ENCODE measurements at regions not wholly inside any gene's neighbourhood (a gene's known extent, or its start where the extent isn't known, plus 50 kb on each side); places are given as distances from the start of the nearest gene placed in this dataset.

DNA sequence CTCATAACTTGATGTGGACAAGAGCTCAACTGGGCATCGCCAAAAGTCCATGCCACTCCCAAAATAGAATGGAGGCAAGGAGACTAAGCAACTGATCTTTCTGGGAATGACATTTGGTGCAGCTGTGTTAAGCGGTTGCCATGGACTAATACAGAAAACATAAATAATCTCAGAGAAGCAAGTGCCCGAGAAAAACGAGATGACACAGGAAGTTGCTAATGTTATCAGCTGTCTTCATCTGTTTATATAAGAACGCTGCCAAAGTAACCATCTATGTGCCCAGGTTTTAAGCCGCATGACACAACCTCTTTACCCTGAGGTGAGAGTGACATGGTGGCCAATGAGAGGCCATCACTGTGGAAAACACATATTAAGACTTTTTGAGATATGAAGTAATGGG is 54.9 kb upstream of the SACS start:
- H3K9me3 ChIP-seq = no peaks in the 10 kb centered on the region
- no peaks in the 10 kb centered on the region for H3K36me3 ChIP-seq (replicated peaks)
- H3K4me1 ChIP-seq = peaks cover 26% of the 10 kb centered on the region
- in situ Hi-C loops (cut with MboI; ENCODE audit: low sequenced_read_pairs) = no loop called here
- no peaks in the 10 kb centered on the region for H3K27me3 ChIP-seq (ENCODE audit: low read depth)
- H3K4me3 ChIP-seq = no peak overlapping the region
- DNase-seq (ENCODE audit: low spot score in 2 of 2) = no peak

DNA sequence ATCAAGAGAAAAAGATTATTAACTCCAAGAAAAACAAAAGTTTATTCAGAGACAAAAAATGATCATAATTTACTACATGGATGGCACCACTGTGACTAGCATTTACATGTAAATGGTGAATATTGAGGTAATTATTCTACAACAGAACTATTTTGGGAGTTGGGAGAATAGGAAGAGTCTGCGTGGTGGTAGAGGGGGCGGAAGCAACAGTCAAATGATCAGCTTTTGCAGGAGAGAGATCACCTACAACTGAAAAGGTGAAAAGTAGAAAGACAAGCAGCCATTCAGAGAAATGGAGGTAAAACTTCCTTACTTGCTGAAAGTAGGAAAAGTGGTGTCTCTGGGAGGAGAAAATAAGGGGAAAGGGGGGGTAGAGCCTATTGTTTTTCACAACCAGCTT is 62.8 kb upstream of the SACS start:
- Histone ChIP-seq H3K27me3 (ENCODE audit: low read depth) (no peaks in the 10 kb centered on the region), H3K4me3 (no peak overlapping the region), H3K4me1 (peaks cover under 1% of the 10 kb centered on the region; the same call in 1 of the 2 replicates), H3K36me3 (replicated peaks) (no peaks in the 10 kb centered on the region), H3K9me3 (no peaks in the 10 kb centered on the region)
- in situ Hi-C loops (cut with MboI; ENCODE audit: low sequenced_read_pairs) = no loop called here
- no peak for DNase-seq (ENCODE audit: low spot score in 2 of 2)

DNA sequence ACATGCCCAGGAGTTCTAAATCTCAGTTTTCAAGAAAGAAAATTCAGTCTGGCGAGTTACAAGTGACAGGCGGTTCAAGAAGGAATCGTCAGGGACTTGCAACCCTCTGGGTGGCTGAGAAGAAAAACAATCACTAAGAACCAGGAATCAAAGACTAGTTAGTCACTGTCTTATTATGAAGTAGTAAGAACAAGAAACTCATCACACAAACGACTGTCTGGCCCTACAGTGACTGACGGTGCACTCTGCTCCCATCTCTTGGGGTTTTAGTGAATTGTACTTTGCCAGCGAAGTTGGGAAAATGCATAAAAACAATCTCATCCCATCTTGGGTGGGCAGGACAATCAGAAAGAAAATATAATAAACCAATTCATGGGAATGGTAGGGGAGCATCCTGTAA is 63.7 kb upstream of the SACS start:
- DNase-seq (ENCODE audit: low spot score in 2 of 2) = no peak
- Histone ChIP-seq H3K36me3 (replicated peaks) (no peaks in the 10 kb centered on the region), H3K9me3 (no peaks in the 10 kb centered on the region), H3K4me1 (no peaks in the 10 kb centered on the region), H3K4me3 (no peak overlapping the region), H3K27me3 (ENCODE audit: low read depth) (no peaks in the 10 kb centered on the region)
- in situ Hi-C loops (cut with MboI; ENCODE audit: low sequenced_read_pairs) = no loop called here

DNA sequence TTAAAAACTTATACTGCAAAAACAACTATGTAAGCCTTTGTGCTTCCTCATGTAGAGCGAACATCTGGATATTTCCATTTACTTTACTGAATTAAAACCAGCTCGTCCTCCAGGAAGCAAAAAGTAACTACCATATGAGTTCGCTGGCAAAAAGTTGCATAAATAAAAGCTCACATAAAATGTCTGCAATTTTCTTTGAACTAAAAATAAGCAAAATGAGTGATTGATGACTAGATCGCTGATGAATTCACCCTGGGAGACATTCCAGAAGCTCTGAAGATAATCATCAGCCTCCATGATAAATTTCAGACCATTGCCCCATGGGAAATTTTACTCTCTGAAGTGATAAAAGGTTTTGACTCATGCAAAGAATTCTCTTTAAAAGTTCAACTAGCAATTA is 67.3 kb upstream of the SACS start:
- no peaks in the 10 kb centered on the region for H3K9me3 ChIP-seq
- no peaks in the 10 kb centered on the region for H3K27me3 ChIP-seq (ENCODE audit: low read depth)
- H3K4me1 ChIP-seq = no peaks in the 10 kb centered on the region
- no peak overlapping the region for H3K4me3 ChIP-seq
- in situ Hi-C loops (cut with MboI; ENCODE audit: low sequenced_read_pairs) = no loop called here
- no peak for DNase-seq (ENCODE audit: low spot score in 2 of 2)
- no peaks in the 10 kb centered on the region for H3K36me3 ChIP-seq (replicated peaks)

DNA sequence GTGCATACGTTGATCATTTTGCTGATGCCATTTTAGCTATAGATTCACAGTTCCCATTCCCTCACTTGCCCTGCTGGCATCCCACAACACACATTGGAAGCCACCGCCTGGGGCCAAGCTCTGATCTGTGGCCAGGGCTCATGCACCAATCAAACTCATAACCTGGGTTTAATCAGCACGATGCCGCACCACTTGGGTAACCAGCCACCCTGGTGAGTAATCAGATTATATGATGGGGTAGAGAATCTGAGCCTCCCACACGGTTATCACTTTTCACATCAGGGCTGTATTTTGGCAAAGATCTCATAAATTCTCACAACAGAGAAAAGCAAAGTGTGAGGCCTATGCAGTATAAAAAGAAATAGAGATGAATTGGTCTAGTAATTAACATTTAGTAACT is 66.0 kb upstream of the TNFRSF19 start:
- Histone ChIP-seq H3K36me3 (replicated peaks) (no peaks in the 10 kb centered on the region), H3K4me1 (no peaks in the 10 kb centered on the region), H3K4me3 (no peak overlapping the region), H3K9me3 (no peaks in the 10 kb centered on the region), H3K27me3 (ENCODE audit: low read depth) (no peaks in the 10 kb centered on the region)
- in situ Hi-C loops (cut with MboI; ENCODE audit: low sequenced_read_pairs) = no loop called here
- DNase-seq (ENCODE audit: low spot score in 2 of 2) = no peak

DNA sequence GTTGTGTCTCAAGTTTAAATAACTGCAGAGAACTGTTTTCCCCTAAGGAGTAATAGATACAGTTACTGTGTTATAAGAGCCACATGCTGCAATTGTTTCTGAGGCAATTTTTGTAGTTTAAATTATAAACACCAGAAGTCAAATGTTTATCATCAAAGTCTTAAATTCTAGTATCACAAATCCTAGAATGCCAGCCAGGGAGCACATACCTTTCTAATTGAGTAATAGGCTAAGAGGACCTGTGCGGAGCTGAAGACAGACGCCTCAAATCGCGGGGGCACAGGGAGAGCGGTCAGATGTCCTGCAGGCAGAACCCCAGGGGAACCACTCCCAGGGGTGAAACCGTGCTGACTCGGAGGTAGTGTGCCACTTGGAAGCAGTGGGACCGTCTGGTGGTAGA is 65.2 kb upstream of the TNFRSF19 start:
- H3K27me3 ChIP-seq (ENCODE audit: low read depth) = no peaks in the 10 kb centered on the region
- H3K36me3 ChIP-seq (replicated peaks) = no peaks in the 10 kb centered on the region
- H3K9me3 ChIP-seq = no peaks in the 10 kb centered on the region
- in situ Hi-C loops (cut with MboI; ENCODE audit: low sequenced_read_pairs) = no loop called here
- no peak for DNase-seq (ENCODE audit: low spot score in 2 of 2)
- H3K4me3 ChIP-seq = no peak overlapping the region
- H3K4me1 ChIP-seq = no peaks in the 10 kb centered on the region

DNA sequence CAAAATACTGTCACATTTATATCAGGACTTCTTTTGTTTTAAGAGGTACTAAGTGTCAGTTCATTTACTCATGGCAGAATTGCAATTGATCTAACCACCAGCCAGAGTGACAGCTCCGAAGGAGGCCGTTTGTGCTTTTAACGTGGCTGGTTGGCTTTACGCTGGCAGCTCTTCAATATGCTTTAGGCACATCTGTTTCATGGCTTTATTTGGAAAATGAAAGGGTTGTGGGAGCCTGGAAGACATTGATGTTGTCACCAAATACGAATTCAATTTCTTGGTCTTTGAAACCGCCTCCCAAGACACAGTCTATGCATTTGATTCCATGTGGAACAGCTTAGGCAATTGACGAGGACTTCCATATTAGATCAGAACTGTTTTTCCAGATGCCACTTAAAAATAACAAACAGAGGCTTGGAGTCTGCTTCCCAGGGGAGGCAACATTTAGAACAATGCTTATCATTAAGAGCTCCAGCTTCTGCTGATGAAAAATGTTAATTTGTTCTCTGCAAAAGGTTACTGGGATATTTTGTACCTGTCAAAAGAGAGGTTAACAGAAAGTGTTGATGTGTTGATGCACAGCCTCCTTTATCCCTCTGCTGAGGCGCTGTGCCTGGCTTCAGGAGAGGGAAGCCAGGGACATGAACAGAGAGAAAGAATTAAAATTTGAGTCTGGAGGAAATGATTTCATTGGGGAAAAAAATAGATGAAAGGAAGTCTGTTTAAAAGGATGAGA is 64.0 kb upstream of the TNFRSF19 start:
- no peaks in the 10 kb centered on the region for H3K36me3 ChIP-seq (replicated peaks)
- in situ Hi-C loops (cut with MboI; ENCODE audit: low sequenced_read_pairs) = no loop called here
- no peak overlapping the region for H3K4me3 ChIP-seq
- H3K4me1 ChIP-seq = no peaks in the 10 kb centered on the region
- H3K9me3 ChIP-seq = no peaks in the 10 kb centered on the region
- DNase-seq (ENCODE audit: low spot score in 2 of 2) = no peak
- H3K27me3 ChIP-seq (ENCODE audit: low read depth) = no peaks in the 10 kb centered on the region

DNA sequence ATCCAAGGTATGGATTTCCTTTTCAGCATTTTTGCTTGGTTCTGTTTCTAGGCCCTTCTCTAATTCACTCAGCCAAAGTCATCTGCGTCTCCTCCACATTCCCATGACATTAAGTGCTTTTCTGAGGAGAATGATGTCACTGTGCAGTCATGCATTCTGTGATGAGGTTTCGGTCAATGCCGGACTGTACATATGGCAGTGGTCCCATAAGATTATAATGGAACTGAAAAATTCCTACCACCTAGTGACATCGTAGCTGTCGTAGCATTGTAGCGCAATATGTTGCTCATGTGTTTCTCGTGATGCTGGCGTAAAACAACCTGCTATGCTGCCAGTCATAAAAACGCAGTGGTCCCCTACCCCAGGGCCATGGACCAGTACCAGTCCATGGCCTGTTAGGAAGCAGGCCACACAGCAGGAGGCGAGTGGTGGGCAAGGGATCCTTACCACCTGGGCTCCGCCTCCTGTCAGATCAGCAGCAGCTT is 63.4 kb upstream of the TNFRSF19 start:
- DNase-seq (ENCODE audit: low spot score in 2 of 2) = no peak

DNA sequence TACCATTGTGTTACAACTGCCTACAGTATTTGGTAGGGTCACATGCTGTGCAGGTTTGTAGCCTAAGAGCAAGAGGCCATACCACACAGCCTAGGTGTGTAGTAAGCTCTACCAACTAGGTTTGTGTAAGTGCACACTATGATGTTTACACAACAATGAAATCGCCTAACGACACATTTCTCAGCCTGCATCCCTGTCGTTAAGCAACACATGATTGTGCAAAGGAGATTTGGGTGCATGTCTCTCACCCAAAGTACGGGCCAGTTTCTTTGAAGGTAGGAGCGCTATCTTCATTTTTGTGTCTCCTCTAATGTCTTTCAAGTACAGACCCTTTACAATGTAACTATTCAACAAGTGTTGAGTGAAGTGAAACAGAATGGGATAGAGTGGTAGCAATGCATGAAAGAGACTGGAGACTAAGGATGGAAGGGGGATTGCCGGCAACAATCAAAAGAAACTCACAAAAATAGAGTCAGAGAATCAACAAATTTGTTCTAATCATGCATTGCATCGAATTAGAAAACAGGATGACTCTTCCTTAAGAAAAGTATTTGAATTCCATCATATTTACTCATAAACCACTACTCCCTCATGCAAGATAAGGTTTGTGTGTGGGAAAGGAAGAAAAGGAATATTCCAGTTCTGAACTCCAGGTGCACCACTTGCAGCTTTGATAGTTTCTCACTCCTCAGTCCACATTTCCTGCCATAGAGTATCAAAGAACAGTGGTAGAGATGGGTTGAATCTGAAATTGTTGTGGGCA is 60.2 kb upstream of the TNFRSF19 start:
- no peaks in the 10 kb centered on the region for H3K4me1 ChIP-seq
- DNase-seq (ENCODE audit: low spot score in 2 of 2) = no peak
- H3K36me3 ChIP-seq (replicated peaks) = no peaks in the 10 kb centered on the region
- H3K27me3 ChIP-seq (ENCODE audit: low read depth) = no peaks in the 10 kb centered on the region
- no peak overlapping the region for H3K4me3 ChIP-seq
- in situ Hi-C loops (cut with MboI; ENCODE audit: low sequenced_read_pairs) = no loop called here
- no peaks in the 10 kb centered on the region for H3K9me3 ChIP-seq

More for the DNA sequence above, 63.4 kb upstream of the TNFRSF19 start:
- Histone ChIP-seq H3K4me1 (no peaks in the 10 kb centered on the region), H3K9me3 (no peaks in the 10 kb centered on the region), H3K36me3 (replicated peaks) (no peaks in the 10 kb centered on the region), H3K4me3 (no peak overlapping the region), H3K27me3 (ENCODE audit: low read depth) (no peaks in the 10 kb centered on the region)
- in situ Hi-C loops (cut with MboI; ENCODE audit: low sequenced_read_pairs) = no loop called here

DNA sequence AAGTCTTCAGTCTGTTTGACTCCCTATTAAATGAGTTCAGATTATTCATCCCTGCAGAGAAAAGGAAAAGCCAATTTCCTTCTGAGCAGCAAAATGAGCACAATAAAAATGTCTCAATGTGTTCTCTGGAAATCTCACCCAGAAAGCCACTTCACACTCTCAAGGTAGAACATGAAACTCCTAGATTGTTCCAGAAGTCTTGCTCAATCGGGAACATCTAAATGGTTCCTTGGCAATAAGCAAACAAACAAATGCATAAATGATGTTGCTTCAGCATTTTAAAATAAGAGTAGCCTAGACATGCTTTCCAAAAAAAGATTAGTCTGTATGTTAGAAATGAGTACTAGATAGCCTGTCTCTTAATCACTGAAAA is 59.7 kb upstream of the TNFRSF19 start:
- Histone ChIP-seq H3K4me3 (no peak overlapping the region), H3K36me3 (replicated peaks) (no peaks in the 10 kb centered on the region), H3K4me1 (no peaks in the 10 kb centered on the region), H3K27me3 (ENCODE audit: low read depth) (no peaks in the 10 kb centered on the region), H3K9me3 (no peaks in the 10 kb centered on the region)
- no peak for DNase-seq (ENCODE audit: low spot score in 2 of 2)
- in situ Hi-C loops (cut with MboI; ENCODE audit: low sequenced_read_pairs) = no loop called here

DNA sequence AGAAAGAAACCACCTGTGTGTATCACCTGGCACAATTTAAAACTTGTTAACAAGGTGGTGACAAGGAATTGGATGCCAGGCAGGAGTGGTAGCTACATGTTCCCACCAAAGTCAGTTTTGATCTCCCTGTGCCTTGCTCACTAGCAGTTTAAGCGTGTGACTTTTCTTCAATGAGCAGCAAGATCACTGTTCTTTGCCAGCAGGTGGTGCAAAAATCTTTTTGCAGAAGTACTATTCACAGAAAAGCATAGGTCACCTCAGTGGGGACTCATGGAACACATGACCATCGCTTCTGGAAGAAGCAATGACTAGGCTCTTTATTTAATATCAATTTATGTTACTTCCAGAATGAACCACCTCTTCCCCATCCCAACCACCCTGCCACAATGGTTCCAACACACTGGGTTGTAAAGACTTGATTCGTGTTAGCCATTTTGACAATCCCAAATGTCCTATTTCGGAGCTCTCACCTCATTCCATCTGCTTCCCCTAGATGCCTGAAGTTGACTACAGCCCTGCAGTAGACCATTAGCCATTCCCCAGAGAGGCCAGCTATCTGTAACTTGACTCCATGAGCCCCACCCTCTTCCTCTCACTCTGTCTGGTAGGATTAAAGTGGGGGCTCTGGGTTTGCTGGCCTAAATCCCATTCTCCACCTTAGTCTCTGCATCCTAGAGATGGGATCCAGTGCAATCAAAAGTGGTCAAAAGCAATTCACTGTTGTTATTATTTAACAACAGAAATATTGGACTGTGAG is 59.1 kb upstream of the TNFRSF19 start:
- in situ Hi-C loops (cut with MboI; ENCODE audit: low sequenced_read_pairs) = no loop called here
- DNase-seq (ENCODE audit: low spot score in 2 of 2) = peak in 1 of 2 experiments; percentile 37

DNA sequence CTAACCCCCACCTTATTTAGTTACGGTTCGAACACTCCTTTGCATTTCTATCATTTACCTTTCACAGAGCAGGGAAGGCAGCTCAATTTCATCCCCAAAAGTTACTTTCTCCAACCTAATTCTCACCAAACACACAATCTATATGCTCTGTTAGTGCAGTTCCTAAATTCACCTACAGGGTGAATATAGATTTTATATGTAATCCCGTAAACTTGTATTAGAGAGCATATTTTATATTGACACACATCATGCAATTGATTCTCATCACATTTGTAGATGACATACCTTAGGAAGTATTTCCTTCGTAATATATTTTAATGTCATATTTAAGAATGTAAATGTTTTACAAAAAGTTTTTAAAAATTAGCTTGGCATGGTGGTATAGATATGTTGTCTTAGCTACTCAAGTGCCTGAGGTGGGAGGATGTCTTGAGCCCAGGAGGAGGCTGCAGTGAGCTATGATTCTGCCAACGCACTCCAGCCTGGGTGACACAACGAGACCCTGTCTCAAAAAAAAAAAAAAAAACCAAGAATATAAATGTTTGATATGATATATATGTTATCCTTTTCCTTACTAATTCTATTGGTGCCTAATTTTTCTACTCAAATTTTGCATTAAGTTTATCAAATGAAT is 57.3 kb upstream of the TNFRSF19 start:
- Histone ChIP-seq H3K4me1 (no peaks in the 10 kb centered on the region), H3K36me3 (replicated peaks) (no peaks in the 10 kb centered on the region), H3K27me3 (ENCODE audit: low read depth) (no peaks in the 10 kb centered on the region), H3K9me3 (no peaks in the 10 kb centered on the region), H3K4me3 (no peak overlapping the region)
- no peak for DNase-seq (ENCODE audit: low spot score in 2 of 2)
- in situ Hi-C loops (cut with MboI; ENCODE audit: low sequenced_read_pairs) = no loop called here

More for the DNA sequence above, 59.1 kb upstream of the TNFRSF19 start:
- H3K9me3 ChIP-seq = no peaks in the 10 kb centered on the region
- no peak overlapping the region for H3K4me3 ChIP-seq
- no peaks in the 10 kb centered on the region for H3K36me3 ChIP-seq (replicated peaks)
- H3K4me1 ChIP-seq = no peaks in the 10 kb centered on the region
- H3K27me3 ChIP-seq (ENCODE audit: low read depth) = no peaks in the 10 kb centered on the region

DNA sequence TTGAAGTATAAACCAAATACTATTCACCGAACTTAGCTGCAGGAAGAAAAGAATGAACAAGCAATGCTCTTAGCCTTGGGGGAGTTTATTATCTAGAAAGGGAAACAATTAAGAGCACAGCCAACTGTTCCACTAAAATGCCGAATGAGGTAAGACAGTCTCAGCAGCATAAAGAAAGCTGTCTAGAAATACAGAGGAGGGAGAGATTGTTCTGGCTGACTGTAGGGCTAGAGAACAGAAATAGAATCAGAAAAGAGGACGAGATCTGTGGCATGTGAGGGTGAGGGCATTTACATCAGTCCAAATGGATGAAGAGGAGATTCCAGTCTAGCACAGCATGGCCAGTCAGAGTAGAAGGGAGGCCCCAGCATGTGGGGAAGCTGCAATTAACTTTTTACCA is 56.8 kb upstream of the TNFRSF19 start:
- in situ Hi-C loops (cut with MboI; ENCODE audit: low sequenced_read_pairs) = no loop called here
- H3K27me3 ChIP-seq (ENCODE audit: low read depth) = no peaks in the 10 kb centered on the region
- H3K36me3 ChIP-seq (replicated peaks) = no peaks in the 10 kb centered on the region
- no peak overlapping the region for H3K4me3 ChIP-seq
- no peak for DNase-seq (ENCODE audit: low spot score in 2 of 2)
- no peaks in the 10 kb centered on the region for H3K9me3 ChIP-seq
- no peaks in the 10 kb centered on the region for H3K4me1 ChIP-seq

Data from HAP-1 (cell line).